C4-2B (cell line): ENCODE measurements at regions not wholly inside any gene's neighbourhood (a gene's known extent, or its start where the extent isn't known, plus 50 kb on each side); places are given as distances from the start of the nearest gene placed in this dataset.

Experiments
- CTCF ChIP-seq: fragments of 450-650 bp; conservative IDR thresholded peaks from 2 replicates; pipeline ENCODE4 v1.5.1; 2017; ENCODE audit warnings: mild to moderate bottlenecking
- ZFX ChIP-seq: fragments of 450-650 bp; IDR thresholded peaks from 2 replicates; pipeline ENCODE4 v1.6.1; 2017

GRCh38 chr12:97848051-97848450, 385.4 kb downstream of the RMST start:
- TF ChIP-seq CTCF = no peak
- TF ChIP-seq ZFX = no peak
